NCI-H1105 treated with DMSO at 0.1 percent for 48 hours (cell line): ENCODE measurements at regions not wholly inside any gene's neighbourhood (a gene's known extent, or its start where the extent isn't known, plus 50 kb on each side); places are given as distances from the start of the nearest gene placed in this dataset.
"Not testable (repeated sequence)": the region's sequence is repeated elsewhere in the genome, so short reads cannot be mapped to it uniquely, and the experiment has no call there.

Source experiments
- DNase-seq: peaks from one replicate; lab custom pipeline; 2025; lab: John Stamatoyannopoulos, UW

DNA sequence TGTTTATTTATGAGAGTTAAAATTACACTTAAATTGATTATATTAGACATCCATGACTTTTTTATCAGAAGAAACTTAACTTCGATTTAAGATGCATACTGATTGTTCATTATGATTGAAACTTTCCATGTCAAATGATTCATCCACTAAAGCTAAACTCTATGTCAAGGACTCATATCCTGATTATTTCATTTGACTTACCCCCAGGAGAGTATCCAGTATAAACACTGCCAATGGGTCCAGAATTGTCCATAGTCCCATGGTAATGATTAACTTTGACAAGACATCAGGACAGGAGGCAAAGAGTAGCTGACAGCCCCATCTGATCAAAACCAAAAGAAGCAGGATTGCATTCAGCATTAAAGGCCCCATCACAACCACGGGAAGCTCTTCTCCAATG is 709.9 kb downstream of the TFAP2A start:
- DNase-seq: no peak

DNA sequence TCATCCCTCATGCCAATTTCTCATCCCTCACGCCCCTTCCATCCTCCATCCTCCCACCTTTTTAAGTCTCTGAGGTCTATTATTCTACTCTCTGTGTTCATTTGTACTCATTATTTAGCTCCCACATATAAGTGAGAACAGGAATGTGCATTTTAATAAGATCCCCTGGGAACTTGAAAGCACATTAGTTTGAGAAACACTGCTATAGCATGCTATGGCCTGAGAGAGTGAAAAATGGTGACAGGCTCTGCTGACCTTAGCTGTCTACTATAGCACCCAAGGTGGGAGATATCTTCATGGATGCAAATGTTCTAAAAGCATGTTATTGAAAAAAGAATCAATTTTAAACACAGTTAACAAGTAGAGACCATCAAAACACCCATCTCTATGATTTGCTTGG is 712.0 kb downstream of the TFAP2A start:
- DNase-seq: no peak

DNA sequence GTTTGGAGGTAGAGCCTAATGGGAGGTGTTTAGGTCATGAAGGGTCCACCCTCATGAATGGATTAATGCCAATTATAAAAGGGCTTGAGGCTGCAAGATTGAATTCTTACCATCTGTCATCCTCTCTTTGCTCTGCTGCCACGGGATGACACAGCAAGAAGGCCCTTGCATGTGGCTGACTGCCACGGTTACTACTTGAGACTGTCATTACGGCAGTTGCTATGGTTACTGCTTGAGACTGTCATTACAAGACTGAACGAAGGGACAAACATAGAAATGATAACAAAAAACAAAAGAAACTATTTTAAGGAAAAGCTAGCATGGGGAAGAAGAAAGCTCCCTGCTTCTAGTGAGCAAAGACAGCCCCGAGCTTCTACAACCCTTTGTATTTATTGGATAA is 715.0 kb downstream of the TFAP2A start:
- DNase-seq: peak; percentile 56

DNA sequence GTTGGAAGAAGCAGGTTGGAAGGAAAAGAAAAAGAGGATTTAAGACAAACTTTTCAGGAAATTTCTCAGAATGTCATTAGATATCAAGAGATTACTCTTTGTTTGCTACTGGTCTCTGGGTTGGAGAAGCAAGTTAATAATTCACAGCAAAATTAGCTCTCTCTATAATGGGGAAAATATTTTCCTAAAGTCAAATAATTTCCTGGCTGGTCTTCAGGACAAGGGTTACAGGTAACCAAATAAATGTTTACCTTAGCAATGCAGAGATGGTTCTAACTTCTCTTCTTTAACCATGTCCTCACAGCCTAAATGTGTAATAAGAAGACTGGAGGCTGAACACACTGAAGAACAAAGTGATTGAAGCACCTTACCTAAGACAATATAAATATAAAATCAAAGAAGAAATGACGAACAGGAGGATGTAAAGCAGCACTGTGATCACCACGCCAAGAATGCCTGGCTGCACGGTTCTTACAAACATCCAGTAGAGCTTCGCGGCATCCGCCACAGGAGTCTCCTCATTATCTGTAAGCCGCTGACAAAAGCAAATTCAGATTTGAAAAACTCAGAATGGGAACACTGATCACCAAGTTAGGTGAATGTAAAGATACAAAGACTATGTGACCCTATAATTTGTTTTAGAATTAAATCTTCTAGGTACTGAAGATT is 717.5 kb downstream of the TFAP2A start:
- DNase-seq: no peak

DNA sequence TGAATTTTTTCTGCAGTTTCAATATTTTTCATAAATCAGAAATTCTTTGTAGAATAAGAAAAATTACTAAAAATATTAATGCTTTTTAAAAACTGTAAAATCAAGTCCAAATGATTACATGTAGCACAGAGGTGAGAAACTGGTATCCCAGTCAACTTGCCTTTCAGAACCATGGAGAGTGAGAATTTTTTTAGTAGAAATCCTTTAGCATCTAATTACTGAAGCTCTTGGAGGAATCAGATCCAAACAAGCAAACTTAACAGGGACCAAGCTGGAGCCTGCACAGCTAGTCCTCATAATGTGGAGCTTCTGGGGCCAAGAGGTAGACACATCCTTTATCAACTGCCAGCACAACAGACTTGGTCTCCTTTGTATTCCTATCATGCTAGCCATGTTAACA is 724.5 kb downstream of the TFAP2A start:
- no peak for DNase-seq

DNA sequence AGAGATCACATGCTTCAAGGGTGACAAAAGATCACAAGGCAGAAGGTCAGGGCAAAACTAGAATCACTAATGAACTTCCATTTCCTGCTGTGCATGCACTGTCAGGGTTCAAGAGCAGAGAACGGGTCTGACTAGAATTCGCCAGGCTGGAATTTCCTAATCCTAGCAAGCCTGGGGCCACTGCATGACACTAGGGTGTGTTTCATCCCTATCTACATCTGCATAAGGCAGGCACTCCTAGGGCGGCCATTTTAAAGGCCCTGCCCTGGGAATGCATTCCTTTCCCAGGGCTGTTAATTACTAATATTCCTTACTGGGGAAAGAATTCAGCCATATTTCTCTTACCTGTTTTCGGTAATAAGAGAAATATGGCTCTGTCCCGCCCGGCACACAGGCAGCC is 734.1 kb downstream of the TFAP2A start:
- DNase-seq: not testable (repeated sequence)

DNA sequence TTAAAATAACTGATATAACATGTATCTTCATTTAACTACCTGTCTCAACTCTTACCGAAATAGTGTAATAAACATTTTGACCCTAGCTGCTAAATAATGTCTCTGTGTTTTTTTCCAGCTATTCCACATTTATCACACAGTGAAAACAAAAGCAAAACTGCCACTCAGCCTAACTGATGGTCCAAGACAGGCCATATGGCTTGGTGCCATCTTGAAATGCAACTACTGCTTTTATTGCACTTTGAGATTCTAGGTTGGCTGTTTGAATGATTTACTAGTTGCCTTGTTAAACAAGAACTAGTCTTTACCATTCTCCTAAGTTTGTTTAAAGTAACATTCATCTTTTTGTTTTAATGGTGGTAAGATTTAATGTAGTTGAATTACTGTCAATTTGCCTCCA is 739.8 kb downstream of the TFAP2A start:
- DNase-seq: no peak

DNA sequence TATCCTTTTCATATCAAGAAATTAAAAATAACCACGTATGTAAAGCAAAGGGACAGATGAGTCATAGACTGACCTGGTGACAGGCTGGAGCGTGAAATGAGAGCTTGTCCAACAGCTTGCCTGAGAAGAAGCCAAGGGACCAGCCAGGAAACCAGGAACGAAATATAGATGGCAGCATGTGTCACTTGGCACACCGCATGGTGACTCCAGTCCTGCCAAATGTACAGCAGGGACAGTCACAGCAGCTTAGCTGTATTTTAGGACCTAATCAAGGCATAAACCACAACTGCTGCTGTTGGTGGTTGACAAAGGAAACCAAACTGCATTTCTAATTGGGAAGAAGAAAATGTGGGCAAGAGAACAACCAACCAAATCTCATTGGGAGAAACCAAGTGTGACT is 755.0 kb downstream of the TFAP2A start:
- no peak for DNase-seq

DNA sequence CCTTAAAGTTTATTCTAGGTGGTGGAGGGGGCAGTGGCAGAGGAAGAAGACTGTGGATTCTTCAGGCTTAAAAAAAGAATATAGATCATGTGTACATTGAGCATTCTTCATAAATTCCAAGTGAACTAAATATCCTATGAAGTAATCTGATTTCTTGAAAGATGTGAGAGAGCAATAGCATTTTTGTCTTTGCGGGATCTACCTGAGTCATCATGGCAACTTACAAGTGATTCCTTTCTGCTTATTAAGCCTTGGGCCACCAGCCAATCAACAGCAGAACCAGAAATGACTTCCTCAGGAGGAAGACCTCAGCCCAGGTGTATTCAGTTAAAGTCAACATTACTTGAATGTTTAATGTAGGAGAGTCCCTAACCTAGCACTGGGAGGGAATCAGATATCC is 756.9 kb downstream of the TFAP2A start:
- DNase-seq: no peak

DNA sequence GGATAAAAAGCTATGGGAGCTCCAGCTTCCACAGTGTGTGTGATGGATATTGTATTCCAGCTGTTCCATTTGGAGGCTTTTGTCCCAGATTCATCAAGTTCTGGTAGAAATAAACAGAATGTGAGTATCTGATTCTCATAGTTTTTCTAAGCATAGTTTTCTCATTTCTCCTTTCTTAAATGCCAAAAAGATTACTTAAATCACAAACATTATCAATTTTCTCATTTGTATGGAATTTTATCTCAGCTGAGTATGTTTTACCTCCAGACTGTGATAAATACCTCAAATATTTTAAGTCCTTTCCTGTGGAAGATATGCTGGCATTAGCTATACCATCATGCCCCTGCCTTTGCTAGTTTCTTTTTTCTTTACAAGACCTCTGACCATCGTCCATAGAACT is 767.3 kb downstream of the TFAP2A start:
- no peak for DNase-seq

DNA sequence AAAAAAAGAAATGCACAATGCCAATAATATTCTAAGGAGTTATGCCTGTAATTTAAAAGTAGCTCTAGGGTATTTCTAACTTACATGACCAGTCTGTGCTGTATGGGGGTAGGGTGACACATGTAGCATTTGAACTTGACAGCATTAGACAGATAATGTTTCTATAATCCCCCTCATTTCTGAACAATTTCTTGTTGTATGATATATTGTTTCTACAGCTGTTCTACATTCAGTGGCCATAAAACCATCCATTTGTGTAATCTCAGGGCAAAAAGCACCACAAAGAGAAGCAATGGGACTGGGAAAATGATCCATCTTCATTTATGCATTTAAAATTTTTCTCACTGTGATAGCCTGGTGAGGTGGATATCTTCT is 767.8 kb downstream of the TFAP2A start:
- DNase-seq: peak; percentile 20

DNA sequence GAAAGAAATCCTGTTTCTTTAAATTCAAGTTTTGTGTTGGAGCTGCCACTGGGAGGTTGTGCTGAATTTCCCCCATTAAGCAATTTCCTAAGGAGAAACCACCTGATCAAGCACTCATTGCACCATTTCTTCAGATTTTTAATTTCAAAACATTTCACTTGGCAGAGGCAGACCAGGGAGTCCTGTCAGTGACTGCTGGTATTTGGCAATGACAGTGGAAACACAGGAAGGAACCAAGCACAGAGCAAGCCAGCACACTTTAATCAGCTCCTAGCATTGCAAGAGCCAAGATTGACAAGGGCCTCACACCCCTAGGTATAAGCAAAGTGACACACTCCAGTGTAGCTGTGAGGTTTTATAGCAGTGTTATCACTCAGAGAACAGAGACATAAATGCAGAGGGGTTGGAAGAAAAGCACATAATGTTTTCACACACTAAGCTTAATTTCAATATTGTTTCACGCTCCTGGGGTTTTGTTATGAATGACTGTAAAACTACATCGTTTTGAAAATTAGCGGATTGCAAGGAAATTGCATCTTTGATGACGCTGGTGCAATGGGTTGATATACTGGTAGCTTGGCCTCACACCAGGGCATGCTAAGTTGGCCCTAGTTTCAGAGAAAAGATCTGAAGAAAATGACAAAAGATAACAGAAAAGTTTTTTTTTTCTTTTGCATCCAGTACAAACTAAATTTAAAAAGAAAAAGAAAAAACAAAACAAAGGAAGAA is 768.4 kb downstream of the TFAP2A start:
- DNase-seq: no peak

DNA sequence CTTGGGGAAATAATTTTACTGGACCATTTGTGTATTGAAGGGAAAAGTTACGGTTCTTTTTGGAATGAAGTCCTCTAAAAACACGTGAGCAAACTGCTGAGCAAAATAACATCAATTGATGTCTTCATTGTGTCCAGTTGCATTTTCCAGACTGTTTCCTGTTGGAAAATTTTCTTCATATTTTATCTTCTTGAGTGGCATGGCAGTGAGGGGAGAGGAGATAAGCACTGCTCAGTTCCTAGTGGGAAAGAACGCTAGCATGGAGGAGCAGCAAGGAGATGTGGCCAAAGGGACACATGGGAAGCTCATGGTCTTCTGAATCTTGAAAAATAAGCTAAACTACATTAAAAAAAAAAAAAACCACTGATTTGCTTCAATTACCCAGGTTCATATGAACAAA is 776.0 kb downstream of the TFAP2A start:
- no peak for DNase-seq

DNA sequence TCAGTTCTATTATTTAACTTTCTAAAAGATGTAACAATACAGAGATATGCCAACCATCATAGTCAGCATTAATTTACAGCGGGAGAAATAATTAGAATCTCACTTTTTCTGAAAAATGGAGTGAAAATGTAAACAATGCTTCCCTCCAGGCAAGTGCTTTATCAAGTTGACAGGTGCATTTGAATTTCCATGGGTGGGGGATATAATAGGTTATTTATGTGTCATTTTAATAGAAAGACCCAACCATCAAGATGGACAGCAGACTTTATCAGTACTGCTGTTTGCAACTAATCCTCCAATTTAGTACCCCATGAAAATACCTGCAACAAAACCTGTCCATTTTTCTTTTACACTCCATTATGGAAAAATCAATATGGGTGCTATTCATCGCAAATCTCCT is 780.1 kb downstream of the TFAP2A start:
- DNase-seq: no peak

DNA sequence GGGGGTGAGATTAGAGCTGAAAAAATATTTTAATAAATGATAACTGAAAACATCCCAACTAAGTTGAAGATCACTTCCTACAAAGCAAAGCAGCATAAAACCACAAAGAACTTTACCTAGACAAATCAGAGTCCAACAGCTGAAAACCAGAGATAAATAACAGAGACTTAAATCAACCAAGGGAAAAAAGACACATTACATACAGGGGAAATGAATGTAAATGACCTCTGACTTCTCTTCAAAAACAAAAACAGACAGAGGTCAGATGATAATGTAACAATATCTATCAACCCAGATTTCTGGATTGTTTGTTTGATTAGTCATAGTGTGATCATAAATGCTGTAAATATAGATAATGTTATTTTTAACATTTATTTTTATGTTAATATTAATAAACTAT is 782.8 kb downstream of the TFAP2A start:
- DNase-seq: no peak

DNA sequence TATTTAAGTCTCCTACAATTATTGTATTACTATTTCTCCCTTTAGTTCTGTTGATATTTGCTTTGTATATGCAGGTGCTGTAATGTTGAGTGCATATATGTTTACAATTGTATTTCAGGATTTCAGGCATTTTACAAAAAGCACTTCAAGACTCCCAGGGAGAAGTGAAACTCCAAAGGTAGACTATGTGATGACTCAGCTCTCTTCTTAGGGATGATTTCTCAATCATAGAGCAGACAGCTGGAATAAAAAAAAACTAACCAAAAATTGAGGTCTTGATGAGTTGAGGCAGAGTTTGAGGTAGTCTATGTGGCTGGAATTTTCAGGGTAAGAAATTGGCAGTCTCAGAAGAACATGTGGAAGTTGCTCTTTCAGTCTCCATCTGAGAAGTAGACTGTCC is 786.1 kb downstream of the TFAP2A start:
- no peak for DNase-seq

DNA sequence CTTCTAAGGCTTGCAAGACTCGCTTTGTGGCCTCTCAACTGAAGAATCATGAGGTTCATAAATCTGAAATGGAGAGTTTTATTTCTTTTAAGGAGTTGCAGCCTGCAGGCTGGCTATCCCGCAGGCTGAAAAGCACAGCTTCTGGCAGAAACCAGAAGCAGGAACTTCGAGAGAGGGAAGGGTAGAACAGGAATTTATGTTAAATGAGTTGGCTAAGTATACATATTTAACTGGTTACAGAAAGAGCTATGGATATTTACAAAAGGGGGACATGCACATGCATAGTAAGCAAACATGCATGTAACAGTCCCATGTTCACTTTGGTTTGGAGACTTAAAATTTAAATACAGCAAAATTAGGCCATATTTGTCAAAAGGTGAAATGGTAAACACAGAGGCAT is 787.0 kb downstream of the TFAP2A start:
- DNase-seq: no peak

DNA sequence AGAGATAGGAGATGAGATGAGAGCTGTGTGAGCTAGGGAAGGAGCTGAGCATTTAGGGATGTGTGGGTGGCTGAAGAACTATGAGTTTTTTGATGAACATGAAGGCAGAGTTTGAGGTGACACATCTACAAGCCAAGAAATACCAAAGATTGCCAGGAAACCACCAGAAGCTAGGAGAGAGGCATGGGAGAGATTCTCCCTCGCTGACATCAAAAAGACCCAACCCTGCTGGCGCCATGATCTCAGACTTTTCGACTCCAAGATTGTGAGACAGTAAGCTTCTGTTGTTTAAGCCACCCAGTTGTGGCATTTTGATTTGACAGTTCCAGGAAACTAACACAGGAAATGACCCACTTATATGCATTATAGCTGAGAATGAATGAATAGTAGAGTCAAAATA is 790.9 kb downstream of the TFAP2A start:
- DNase-seq: no peak

DNA sequence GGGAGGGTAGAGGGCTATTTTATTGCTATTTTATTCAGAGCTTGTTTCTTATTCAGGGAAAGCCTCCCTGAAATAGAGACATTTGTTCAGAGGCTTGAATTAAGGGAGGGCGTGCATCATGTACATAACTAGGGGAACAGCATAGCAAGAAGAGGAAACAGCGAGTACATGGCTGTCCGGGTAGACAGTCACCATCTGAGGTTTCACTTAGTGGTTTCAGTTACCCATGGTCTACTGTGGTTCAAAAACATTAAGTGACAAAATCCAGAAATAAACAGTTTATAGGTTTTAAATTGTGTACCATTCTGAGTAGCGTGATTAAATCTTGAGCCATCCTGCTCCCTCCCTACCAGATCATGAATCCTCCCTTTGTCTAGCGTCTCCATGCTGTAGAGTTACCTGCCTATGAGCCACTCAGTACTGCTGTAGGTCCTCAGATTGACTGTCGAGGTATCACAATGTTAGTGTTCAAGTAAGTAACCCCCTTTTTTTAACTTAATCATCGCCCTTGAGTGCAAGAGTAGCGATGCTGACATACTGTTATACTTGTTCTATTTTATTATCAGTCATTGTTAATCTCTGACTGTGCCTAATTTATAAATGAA is 791.5 kb downstream of the TFAP2A start:
- no peak for DNase-seq

DNA sequence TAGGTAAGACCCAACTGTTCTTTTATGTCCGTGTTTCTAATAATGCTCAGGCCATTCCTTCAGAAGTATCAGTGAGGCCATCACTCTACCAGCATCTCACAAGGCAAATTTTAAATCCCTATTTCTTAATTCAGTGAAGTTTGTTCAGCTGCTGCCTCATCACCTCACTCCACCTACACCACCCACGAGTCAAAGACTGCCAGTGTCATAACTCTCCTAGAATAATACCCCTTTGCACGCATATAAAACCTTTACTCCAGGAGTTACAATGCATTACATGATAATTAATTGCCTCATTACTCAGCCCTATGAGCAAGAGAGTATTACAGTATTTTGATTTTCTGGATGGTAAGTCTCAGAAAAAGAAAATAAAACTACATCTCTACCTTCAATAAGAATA is 793.6 kb downstream of the TFAP2A start:
- DNase-seq: no peak

DNA sequence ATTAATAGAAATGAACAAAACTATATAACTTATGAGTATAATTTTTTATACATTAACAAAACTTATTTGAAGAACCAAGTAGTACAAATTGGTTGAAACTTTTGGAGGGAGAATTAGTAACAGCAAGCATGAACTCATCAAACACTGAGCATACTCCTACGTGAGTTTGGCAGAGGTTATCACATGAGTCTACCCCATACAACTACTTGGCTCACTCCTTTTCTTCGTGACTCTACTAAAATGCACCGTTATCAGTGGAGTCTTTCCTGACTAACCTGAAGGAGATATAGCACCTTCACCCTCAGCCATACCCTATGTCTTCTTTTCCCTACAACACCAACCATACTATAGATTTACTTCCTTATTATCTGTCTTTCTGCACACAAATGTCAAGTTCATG is 794.2 kb downstream of the TFAP2A start:
- no peak for DNase-seq

DNA sequence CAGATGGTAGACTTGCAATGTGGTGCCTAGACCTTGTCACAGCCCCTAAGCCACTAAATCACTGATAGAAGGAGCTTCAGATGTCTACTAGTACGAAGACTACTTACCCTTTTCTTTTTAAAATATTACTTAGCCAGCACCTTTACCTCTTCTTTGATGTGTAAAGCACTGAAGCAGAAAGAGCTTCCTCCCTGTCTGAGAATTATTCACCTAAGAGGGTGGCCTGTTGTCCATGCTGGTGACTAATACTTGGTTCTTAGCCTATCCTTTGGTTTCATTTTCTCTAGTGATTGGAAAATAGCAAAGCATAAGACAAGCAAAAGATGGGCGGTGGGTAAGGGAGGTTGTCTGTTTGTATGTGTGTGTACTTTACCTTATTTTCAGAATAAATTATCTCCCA is 794.6 kb downstream of the TFAP2A start:
- DNase-seq: no peak

DNA sequence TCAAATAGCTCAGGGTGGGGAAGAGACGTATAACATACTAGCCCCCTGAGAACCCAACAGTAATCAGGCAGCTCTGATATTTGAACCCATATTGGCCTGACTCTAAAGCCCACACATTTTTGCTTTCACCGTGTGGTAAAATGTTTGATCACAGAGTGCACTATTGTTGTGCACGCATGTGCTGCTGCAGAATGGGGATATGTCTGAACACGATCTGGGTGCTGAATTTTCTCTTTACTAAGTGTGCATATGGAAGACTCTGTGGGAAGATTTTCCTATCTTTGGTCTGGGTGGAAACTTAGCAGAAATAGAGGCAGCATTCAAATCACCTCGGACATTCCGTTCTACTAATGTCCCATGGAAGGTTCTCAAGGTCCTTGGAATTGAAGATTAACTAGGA is 800.1 kb downstream of the TFAP2A start:
- DNase-seq: no peak

DNA sequence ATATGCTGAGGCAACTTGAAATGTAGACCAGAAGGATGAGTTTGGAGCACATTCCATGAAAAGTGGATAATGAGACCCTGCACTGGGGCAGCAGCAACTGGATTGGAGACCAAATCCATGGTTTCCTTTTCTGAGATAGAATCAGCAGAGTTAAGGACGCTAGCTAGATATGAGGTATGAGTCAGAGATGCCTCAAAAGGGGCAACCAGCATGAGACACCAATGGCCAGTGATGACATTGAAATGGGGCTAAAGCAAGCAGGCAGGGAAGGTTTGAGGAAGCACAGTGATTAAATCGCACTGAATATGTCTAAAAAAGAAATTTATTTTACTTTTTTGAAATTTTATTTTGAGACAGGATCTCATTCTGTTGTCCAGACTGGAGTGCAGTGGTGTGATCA is 802.4 kb downstream of the TFAP2A start:
- no peak for DNase-seq
